HG02852 (cell line): ENCODE measurements at regions not wholly inside any gene's neighbourhood (a gene's known extent, or its start where the extent isn't known, plus 50 kb on each side); places are given as distances from the start of the nearest gene placed in this dataset.

Source experiments
- ATAC-seq: cut with Tn5 transposase; IDR thresholded peaks from one replicate; pipeline ENCODE4 v1.9.1; 2021; ENCODE audit warnings: mild to moderate bottlenecking, moderate library complexity; ENCODE audit not compliant: unreplicated experiment

- no peak for ATAC-seq
Measured at GRCh38 chr2:145855142-145855541, 1335.2 kb upstream of the ZEB2 start.

- no peak for ATAC-seq
Measured at GRCh38 chr2:145854039-145854755, 1334.3 kb upstream of the ZEB2 start.

GRCh38 chr2:145851730-145852129 lies 1331.8 kb upstream of the ZEB2 start:
- ATAC-seq, result no peak

- ATAC-seq, result no peak
Measured at GRCh38 chr2:145849466-145849865, 1329.5 kb upstream of the ZEB2 start.

GRCh38 chr2:145846982-145847381 lies 1327.1 kb upstream of the ZEB2 start:
- no peak for ATAC-seq

- ATAC-seq, result no peak
Measured at GRCh38 chr2:145845923-145846322, 1326.0 kb upstream of the ZEB2 start.

- ATAC-seq, result no peak
Measured at GRCh38 chr2:145845207-145845894, 1325.4 kb upstream of the ZEB2 start.

- no peak for ATAC-seq
Measured at GRCh38 chr2:145841973-145842372, 1322.1 kb upstream of the ZEB2 start.

GRCh38 chr2:145836986-145837385 lies 1317.1 kb upstream of the ZEB2 start:
- ATAC-seq, result no peak

- ATAC-seq, result no peak
Measured at GRCh38 chr2:145835665-145836064, 1315.7 kb upstream of the ZEB2 start.

GRCh38 chr2:145832681-145833080 lies 1312.8 kb upstream of the ZEB2 start:
- no peak for ATAC-seq

- no peak for ATAC-seq
Measured at GRCh38 chr2:145829931-145830330, 1310.0 kb upstream of the ZEB2 start.

GRCh38 chr2:145827235-145827634 lies 1307.3 kb upstream of the ZEB2 start:
- no peak for ATAC-seq

GRCh38 chr2:145824384-145824783 lies 1304.5 kb upstream of the ZEB2 start:
- no peak for ATAC-seq

GRCh38 chr2:145822892-145823534 lies 1303.1 kb upstream of the ZEB2 start:
- no peak for ATAC-seq

- ATAC-seq, result no peak
Measured at GRCh38 chr2:145820651-145821050, 1300.7 kb upstream of the ZEB2 start.

- no peak for ATAC-seq
Measured at GRCh38 chr2:145818890-145819504, 1299.1 kb upstream of the ZEB2 start.

GRCh38 chr2:145815933-145816332 lies 1296.0 kb upstream of the ZEB2 start:
- ATAC-seq, result no peak

- ATAC-seq, result no peak
Measured at GRCh38 chr2:145813481-145813880, 1293.6 kb upstream of the ZEB2 start.

- no peak for ATAC-seq
Measured at GRCh38 chr2:145812165-145812554, 1292.2 kb upstream of the ZEB2 start.

- ATAC-seq, result no peak
Measured at GRCh38 chr2:145811276-145812164, 1291.6 kb upstream of the ZEB2 start.
